Cardiac muscle cell (in vitro differentiated cells and primary cell): ENCODE measurements at regions not wholly inside any gene's neighbourhood (a gene's known extent, or its start where the extent isn't known, plus 50 kb on each side); places are given as distances from the start of the nearest gene placed in this dataset.
A peak's percentile ranks its signal among the peaks of the same experiment; 100 is the strongest.

ENCODE experiments used
- DNase-seq, 2 donors: peaks; one replicate each; pipeline versions ENCODE4 v3.0.0 to v3.0.0-alpha.2; 2010 to 2017; ENCODE audit warnings: low read depth in 1 of 2, low spot score in 1 of 2
- H3K27ac ChIP-seq: fragments of 200-600 bp; sonication (generic); 2 replicates; pipeline ENCODE4 v1.5.1; 2016
- H3K27me3 ChIP-seq: fragments of 200-600 bp; sonication (generic); 2 replicates; pipeline ENCODE4 v1.6.0; 2016; ENCODE audit warnings: control low read depth
- H3K36me3 ChIP-seq: fragments of 200-600 bp; sonication (generic); 2 replicates; pipeline ENCODE4 v1.5.1; 2016; ENCODE audit warnings: control low read depth
- H3K4me1 ChIP-seq: fragments of 200-600 bp; sonication (generic); 2 replicates; pipeline ENCODE4 v1.8.1; 2017; ENCODE audit warnings: low read depth, mild to moderate bottlenecking, mixed run types
- H3K4me3 ChIP-seq: fragments of 200-600 bp; sonication (generic); 2 replicates; pipeline ENCODE4 v1.5.1; 2016; ENCODE audit warnings: mild to moderate bottlenecking
- H3K9me3 ChIP-seq: fragments of 200-600 bp; sonication (generic); 2 replicates; pipeline ENCODE4 v1.5.1; 2017; ENCODE audit warnings: low read depth, mild to moderate bottlenecking, control low read depth
- TF ChIP-seq, protein P1 (sequence below): IDR thresholded peaks from 2 replicates; pipeline ENCODE4 v1.5.1; 2012; ENCODE audit warnings: low read depth, mild to moderate bottlenecking, low read length

DNA sequence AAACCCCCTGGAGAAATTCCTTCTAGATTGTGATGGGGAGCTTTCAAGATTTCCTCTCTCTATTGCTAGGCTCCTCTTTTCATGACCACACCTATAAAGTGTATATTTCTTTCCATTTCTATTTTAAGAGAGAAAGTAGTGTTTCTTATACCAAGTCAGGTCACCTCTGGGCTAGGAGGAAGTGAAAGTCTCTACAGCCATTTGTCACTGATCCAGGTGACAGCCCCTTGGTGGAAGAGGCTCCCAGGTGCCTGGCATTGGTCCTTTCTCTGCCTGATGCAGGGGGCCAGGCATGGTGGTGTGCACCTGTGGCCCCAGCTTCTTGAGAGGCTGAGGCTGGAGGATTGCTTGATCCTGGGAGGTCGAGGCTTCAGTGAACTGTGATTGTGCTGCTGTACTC lies 64.7 kb downstream of the DHCR7 start:
- H3K27me3 ChIP-seq = no peaks in the 10 kb centered on the region
- H3K36me3 ChIP-seq = no peaks in the 10 kb centered on the region
- no peak overlapping the region for H3K27ac ChIP-seq
- no peaks in the 10 kb centered on the region for H3K9me3 ChIP-seq
- no peak for DNase-seq
- TF ChIP-seq, protein P1, sequence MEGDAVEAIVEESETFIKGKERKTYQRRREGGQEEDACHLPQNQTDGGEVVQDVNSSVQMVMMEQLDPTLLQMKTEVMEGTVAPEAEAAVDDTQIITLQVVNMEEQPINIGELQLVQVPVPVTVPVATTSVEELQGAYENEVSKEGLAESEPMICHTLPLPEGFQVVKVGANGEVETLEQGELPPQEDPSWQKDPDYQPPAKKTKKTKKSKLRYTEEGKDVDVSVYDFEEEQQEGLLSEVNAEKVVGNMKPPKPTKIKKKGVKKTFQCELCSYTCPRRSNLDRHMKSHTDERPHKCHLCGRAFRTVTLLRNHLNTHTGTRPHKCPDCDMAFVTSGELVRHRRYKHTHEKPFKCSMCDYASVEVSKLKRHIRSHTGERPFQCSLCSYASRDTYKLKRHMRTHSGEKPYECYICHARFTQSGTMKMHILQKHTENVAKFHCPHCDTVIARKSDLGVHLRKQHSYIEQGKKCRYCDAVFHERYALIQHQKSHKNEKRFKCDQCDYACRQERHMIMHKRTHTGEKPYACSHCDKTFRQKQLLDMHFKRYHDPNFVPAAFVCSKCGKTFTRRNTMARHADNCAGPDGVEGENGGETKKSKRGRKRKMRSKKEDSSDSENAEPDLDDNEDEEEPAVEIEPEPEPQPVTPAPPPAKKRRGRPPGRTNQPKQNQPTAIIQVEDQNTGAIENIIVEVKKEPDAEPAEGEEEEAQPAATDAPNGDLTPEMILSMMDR = no peak
- no peaks in the 10 kb centered on the region for H3K4me1 ChIP-seq
- no peak overlapping the region for H3K4me3 ChIP-seq

GRCh38 chr11:71381781-71382505 lies 66.2 kb downstream of the DHCR7 start:
- Histone ChIP-seq H3K27ac (no peak overlapping the region), H3K4me3 (no peak overlapping the region), H3K4me1 (no peaks in the 10 kb centered on the region), H3K9me3 (no peaks in the 10 kb centered on the region), H3K27me3 (peaks cover 8% of the 10 kb centered on the region), H3K36me3 (no peaks in the 10 kb centered on the region)
- DNase-seq = no peak
- TF ChIP-seq, protein P1 = no peak

DNA sequence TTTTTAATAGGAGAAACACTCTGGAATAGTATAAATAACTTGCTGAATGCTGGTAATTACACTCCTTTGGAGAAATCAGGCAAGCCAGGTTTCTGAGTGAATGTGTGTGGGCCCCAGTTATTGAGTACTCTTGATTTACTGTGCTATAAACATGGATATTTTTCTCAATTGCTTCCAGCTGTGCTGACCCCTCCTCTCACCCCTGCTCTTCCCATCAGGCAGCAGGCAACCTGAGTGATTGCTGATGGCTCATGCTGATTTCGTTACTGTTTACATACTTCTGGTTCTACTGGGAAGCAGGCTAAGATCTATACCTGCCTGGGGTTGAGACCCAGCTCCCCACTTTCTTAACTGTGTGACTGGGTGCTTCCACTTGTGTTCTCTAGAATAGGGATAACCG lies 68.5 kb downstream of the DHCR7 start:
- TF ChIP-seq, protein P1 = no peak
- Histone ChIP-seq H3K4me1 (no peaks in the 10 kb centered on the region), H3K27ac (no peak overlapping the region), H3K36me3 (no peaks in the 10 kb centered on the region), H3K9me3 (no peaks in the 10 kb centered on the region), H3K4me3 (no peak overlapping the region), H3K27me3 (peaks cover 8% of the 10 kb centered on the region)
- DNase-seq = no peak

- TF ChIP-seq, protein P1 = no peak
- H3K36me3 ChIP-seq = no peaks in the 10 kb centered on the region
- no peak overlapping the region for H3K27ac ChIP-seq
- H3K27me3 ChIP-seq = peaks cover 8% of the 10 kb centered on the region
- H3K9me3 ChIP-seq = no peaks in the 10 kb centered on the region
- no peaks in the 10 kb centered on the region for H3K4me1 ChIP-seq
- H3K4me3 ChIP-seq = no peak overlapping the region
- DNase-seq = no peak
Observed at GRCh38 chr11:71373791-71374454, 74.3 kb downstream of the DHCR7 start.

GRCh38 chr11:71372693-71373657 lies 75.2 kb downstream of the DHCR7 start:
- DNase-seq = peak; percentile 14 to 37
- TF ChIP-seq, protein P1 = peak; percentile 38
- no peaks in the 10 kb centered on the region for H3K36me3 ChIP-seq
- no peaks in the 10 kb centered on the region for H3K9me3 ChIP-seq
- no peak overlapping the region for H3K27ac ChIP-seq
- no peaks in the 10 kb centered on the region for H3K4me1 ChIP-seq
- no peak overlapping the region for H3K4me3 ChIP-seq
- peaks cover 6% of the 10 kb centered on the region for H3K27me3 ChIP-seq
